DND-41 (cell line): ENCODE measurements at regions not wholly inside any gene's neighbourhood (a gene's known extent, or its start where the extent isn't known, plus 50 kb on each side); places are given as distances from the start of the nearest gene placed in this dataset.

ENCODE experiments used
- ATAC-seq: fragments of 200-7000 bp; cut with Tn5 transposase; 3 replicates; pipeline ENCODE4 v1.9.1; 2021; ENCODE audit warnings: low read depth; ENCODE audit not compliant: insufficient read depth
- DNase-seq: peaks from one replicate; pipeline ENCODE4 v3.0.0-alpha.2; 2020
- H2AFZ ChIP-seq: 2 replicates; pipeline ENCODE4 v1.6.0; 2012; ENCODE audit warnings: low read depth, low read length
- H3K27ac ChIP-seq: 2 replicates; pipeline ENCODE4 v1.5.1; 2012; ENCODE audit warnings: low read length, inconsistent platforms
- H3K27me3 ChIP-seq: fragments of 200-600 bp; sonication (generic); 2 replicates; pipeline ENCODE4 v1.6.0; 2012; ENCODE audit warnings: low read length, mild to moderate bottlenecking, inconsistent platforms; ENCODE audit not compliant: insufficient read depth, poor library complexity
- H3K36me3 ChIP-seq: 2 replicates; pipeline ENCODE4 v1.5.1; 2012; ENCODE audit warnings: low read length, inconsistent platforms; ENCODE audit not compliant: insufficient read depth
- H3K4me1 ChIP-seq: 2 replicates; pipeline ENCODE4 v1.5.1; 2012; ENCODE audit warnings: mild to moderate bottlenecking, low read length; ENCODE audit not compliant: insufficient read depth
- H3K4me2 ChIP-seq: 2 replicates; pipeline ENCODE4 v1.6.0; 2012; ENCODE audit warnings: mild to moderate bottlenecking, moderate library complexity, low read length, inconsistent platforms; ENCODE audit not compliant: insufficient read depth
- H3K4me3 ChIP-seq, 2 experiments: fragments of 200-600 bp in 1 of 2; shearing (Covaris generic) in 1 of 2; 2 replicates each; pipeline ENCODE4 v1.5.1; 2012 to 2016; ENCODE audit warnings: inconsistent platforms in 2 of 2, low read length in 2 of 2, mild to moderate bottlenecking in 2 of 2, low read depth in 1 of 2, moderate library complexity in 1 of 2
- H3K79me2 ChIP-seq: 2 replicates; pipeline ENCODE4 v1.6.0; 2012; ENCODE audit warnings: low read length, inconsistent platforms; ENCODE audit not compliant: insufficient read depth
- H3K9ac ChIP-seq: 2 replicates; pipeline ENCODE4 v1.6.0; 2012; ENCODE audit warnings: low read depth, mild to moderate bottlenecking, inconsistent platforms, low read length, moderate library complexity
- H3K9me3 ChIP-seq: 2 replicates; pipeline ENCODE4 v1.5.1; 2012; ENCODE audit warnings: low read length, moderate library complexity, mild to moderate bottlenecking, inconsistent platforms; ENCODE audit not compliant: insufficient read depth, severe bottlenecking
- H4K20me1 ChIP-seq: 2 replicates; pipeline ENCODE4 v1.6.0; 2012; ENCODE audit warnings: low read length; ENCODE audit not compliant: insufficient read depth
- EZH2 ChIP-seq: IDR thresholded peaks from 3 replicates; pipeline ENCODE4 v1.6.1; 2012; ENCODE audit warnings: borderline replicate concordance, low read depth, mild to moderate bottlenecking, moderate library complexity, low read length, inconsistent platforms; ENCODE audit not compliant: severe bottlenecking
- TF ChIP-seq, protein P1 (sequence below): IDR thresholded peaks from 2 replicates; pipeline ENCODE4 v1.5.1; 2012; ENCODE audit warnings: borderline replicate concordance, low read length, moderate library complexity, mild to moderate bottlenecking; ENCODE audit not compliant: poor library complexity, severe bottlenecking; ENCODE audit errors: extremely low read depth

DNA sequence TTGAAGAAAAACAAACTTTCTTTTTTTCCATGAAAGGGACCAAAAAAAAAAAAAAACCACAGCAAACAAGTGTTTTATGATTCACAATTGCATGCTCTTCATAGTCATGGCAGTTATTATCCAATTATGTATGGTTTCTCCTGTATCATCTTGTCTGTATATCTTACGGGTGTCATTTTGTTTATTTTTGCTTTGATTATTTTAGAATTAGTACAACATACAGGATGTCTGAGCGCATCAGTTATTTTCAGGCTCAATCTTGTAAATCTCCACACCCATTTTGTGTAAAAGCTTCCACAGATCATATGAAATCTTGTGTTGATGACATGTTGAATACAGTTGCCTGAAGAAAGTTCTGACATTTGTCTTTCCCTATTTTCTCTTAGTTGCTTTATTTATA is 280.3 kb downstream of the KLF5 start:
- H3K27me3 ChIP-seq, result no peaks in the 10 kb centered on the region
- H3K27ac ChIP-seq, result no peak overlapping the region
- no peak overlapping the region for H3K9ac ChIP-seq
- ATAC-seq (no peak), DNase-seq (no peak)
- H4K20me1 ChIP-seq, result no peaks in the 10 kb centered on the region
- TF ChIP-seq, protein P1, sequence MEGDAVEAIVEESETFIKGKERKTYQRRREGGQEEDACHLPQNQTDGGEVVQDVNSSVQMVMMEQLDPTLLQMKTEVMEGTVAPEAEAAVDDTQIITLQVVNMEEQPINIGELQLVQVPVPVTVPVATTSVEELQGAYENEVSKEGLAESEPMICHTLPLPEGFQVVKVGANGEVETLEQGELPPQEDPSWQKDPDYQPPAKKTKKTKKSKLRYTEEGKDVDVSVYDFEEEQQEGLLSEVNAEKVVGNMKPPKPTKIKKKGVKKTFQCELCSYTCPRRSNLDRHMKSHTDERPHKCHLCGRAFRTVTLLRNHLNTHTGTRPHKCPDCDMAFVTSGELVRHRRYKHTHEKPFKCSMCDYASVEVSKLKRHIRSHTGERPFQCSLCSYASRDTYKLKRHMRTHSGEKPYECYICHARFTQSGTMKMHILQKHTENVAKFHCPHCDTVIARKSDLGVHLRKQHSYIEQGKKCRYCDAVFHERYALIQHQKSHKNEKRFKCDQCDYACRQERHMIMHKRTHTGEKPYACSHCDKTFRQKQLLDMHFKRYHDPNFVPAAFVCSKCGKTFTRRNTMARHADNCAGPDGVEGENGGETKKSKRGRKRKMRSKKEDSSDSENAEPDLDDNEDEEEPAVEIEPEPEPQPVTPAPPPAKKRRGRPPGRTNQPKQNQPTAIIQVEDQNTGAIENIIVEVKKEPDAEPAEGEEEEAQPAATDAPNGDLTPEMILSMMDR, result no peak
- TF ChIP-seq EZH2, result no peak
- no peak overlapping the region for H2AFZ ChIP-seq
- H3K79me2 ChIP-seq, result no peaks in the 10 kb centered on the region
- no peaks in the 10 kb centered on the region for H3K36me3 ChIP-seq
- no peak overlapping the region for H3K4me3 ChIP-seq
- no peak overlapping the region for H3K4me2 ChIP-seq
- no peaks in the 10 kb centered on the region for H3K9me3 ChIP-seq
- H3K4me1 ChIP-seq, result no peaks in the 10 kb centered on the region

DNA sequence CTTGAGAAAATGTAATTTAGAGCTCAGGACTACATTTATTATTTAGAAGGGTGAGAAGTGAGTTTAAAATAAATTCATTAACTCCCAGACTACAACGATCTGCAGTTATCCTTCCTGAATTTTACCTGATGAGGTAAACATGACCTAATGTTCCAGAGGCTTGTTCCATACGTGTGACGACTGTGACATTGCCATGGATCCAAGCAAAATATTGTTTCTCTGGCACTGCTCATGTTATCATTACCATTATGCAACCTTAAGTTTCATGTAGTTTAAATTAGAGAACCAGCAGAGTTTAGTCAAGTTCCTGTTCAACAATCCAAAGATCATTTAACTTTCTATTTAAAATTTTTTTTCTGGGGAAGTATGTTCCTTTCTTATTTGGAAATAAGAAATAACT is 279.6 kb downstream of the KLF5 start:
- H2AFZ ChIP-seq, result no peak overlapping the region
- H3K9me3 ChIP-seq, result no peaks in the 10 kb centered on the region
- DNase-seq, result no peak
- TF ChIP-seq, protein P1, result no peak
- TF ChIP-seq EZH2, result no peak
- ATAC-seq, result no peak
- no peak overlapping the region for H3K4me3 ChIP-seq
- H3K79me2 ChIP-seq, result no peaks in the 10 kb centered on the region
- H4K20me1 ChIP-seq, result no peaks in the 10 kb centered on the region
- H3K4me2 ChIP-seq, result no peak overlapping the region
- no peak overlapping the region for H3K27ac ChIP-seq
- H3K27me3 ChIP-seq, result no peaks in the 10 kb centered on the region
- H3K9ac ChIP-seq, result no peak overlapping the region
- no peaks in the 10 kb centered on the region for H3K36me3 ChIP-seq
- no peaks in the 10 kb centered on the region for H3K4me1 ChIP-seq

DNA sequence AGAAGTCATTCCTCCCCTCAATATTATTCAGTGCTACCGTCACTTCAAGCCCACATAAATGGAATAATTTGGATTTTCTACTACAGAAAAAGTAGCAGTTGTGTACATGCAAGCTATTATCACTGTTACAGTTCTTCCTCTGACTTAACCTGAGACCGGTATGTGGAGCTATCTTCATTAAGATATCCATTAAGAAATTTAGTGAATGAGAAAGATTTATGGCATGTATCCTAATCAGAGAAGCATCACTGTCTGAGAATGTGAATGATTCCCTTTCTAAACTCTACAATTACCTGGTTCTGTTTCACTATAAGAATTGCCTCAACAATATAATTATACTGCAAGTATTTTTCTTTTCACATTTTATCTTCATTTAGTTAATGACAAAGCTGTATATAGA is 278.7 kb downstream of the KLF5 start:
- Histone ChIP-seq H3K27me3 (no peaks in the 10 kb centered on the region), H3K4me3 (no peak overlapping the region), H3K9me3 (no peaks in the 10 kb centered on the region), H3K9ac (no peak overlapping the region), H4K20me1 (no peaks in the 10 kb centered on the region), H2AFZ (no peak overlapping the region), H3K27ac (no peak overlapping the region), H3K36me3 (no peaks in the 10 kb centered on the region), H3K79me2 (no peaks in the 10 kb centered on the region), H3K4me1 (no peaks in the 10 kb centered on the region), H3K4me2 (no peak overlapping the region)
- ATAC-seq (no peak), DNase-seq (no peak)
- no peak for TF ChIP-seq EZH2
- TF ChIP-seq, protein P1, result no peak

DNA sequence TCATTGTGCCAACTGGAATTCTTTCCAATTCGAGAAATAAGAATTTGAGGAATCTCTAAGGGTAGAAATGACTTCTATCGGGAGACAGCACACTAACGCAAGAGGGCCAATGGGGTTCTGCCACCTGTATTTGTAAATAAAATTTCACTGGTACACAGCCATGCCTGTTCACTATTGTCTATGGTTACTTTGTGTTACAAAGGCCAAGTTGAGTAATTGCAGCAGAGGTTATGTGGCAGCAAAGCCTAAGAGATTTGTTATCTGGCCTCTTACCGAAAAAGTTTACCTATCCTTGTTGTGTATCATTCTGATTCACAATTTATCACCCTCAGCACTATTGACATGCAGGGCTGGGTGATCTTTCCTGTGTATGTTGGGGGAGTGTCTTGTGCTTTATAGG is 278.0 kb downstream of the KLF5 start:
- Histone ChIP-seq H4K20me1 (no peaks in the 10 kb centered on the region), H3K27ac (no peak overlapping the region), H3K9ac (no peak overlapping the region), H3K9me3 (no peaks in the 10 kb centered on the region), H3K79me2 (no peaks in the 10 kb centered on the region), H3K36me3 (no peaks in the 10 kb centered on the region), H3K27me3 (no peaks in the 10 kb centered on the region), H3K4me3 (no peak overlapping the region), H2AFZ (no peak overlapping the region), H3K4me2 (no peak overlapping the region), H3K4me1 (no peaks in the 10 kb centered on the region)
- ATAC-seq (no peak), DNase-seq (no peak)
- TF ChIP-seq, protein P1, result no peak
- TF ChIP-seq EZH2, result no peak
